ENCODE measurements at regions not wholly inside any gene's neighbourhood (a gene's known extent, or its start where the extent isn't known, plus 50 kb on each side); places are given as distances from the start of the nearest gene placed in this dataset.

- TF ChIP-seq CTCF (IDR thresholded peaks at IDR 0.05; ENCODE audit: extremely low read depth in 1 of 2, insufficient read depth in 1 of 2, low read depth in 1 of 2, low read length in 2 of 2): no peak
- no peak for TF ChIP-seq EZH2 (IDR thresholded peaks at IDR 0.05; ENCODE audit: borderline replicate concordance, low read depth, low read length, severe bottlenecking)
- TF ChIP-seq POLR2A (IDR thresholded peaks at IDR 0.05; ENCODE audit: low read depth, low read length): no peak
- no peak for TF ChIP-seq MAX (IDR thresholded peaks at IDR 0.05; ENCODE audit: insufficient read depth, insufficient read length)
- TF ChIP-seq POLR2AphosphoS5 (IDR thresholded peaks at IDR 0.05; ENCODE audit: insufficient read depth, low read depth, low read length): no peak
- TF ChIP-seq MYC (IDR thresholded peaks at IDR 0.05; ENCODE audit: low read depth, low read length): no peak
- TF ChIP-seq FOS (IDR thresholded peaks at IDR 0.05; ENCODE audit: borderline replicate concordance, insufficient read depth, low read length): no peak
These were observed 210.6 kb downstream of the UBE3A start for GRCh38 chr15:25228261-25228660.
